ENCODE measurements at regions not wholly inside any gene's neighbourhood (a gene's known extent, or its start where the extent isn't known, plus 50 kb on each side); places are given as distances from the start of the nearest gene placed in this dataset.

DNA sequence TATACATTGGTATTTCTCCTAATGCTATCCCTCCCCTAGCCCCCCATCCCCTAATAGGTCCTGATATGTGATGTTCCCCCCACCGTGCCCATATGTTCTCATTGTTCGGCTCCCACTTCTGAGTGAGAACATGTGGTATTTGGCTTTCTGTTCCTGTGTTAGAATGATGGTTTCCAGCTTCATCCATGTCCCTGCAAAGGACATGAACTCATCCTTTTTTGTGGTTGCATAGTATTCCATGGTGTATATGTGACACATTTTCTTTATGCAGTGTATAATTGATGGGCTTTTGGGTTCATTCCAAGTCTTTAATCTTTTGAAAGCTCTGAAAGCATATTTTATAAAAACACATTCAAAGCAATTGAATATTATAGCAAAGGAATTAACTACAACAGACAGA is 1169.4 kb upstream of the ZEB2 start:
- peaks cover 5% of the 10 kb centered on the region for H3K9me3 Mint-ChIP-seq (ENCODE audit: low read depth)

DNA sequence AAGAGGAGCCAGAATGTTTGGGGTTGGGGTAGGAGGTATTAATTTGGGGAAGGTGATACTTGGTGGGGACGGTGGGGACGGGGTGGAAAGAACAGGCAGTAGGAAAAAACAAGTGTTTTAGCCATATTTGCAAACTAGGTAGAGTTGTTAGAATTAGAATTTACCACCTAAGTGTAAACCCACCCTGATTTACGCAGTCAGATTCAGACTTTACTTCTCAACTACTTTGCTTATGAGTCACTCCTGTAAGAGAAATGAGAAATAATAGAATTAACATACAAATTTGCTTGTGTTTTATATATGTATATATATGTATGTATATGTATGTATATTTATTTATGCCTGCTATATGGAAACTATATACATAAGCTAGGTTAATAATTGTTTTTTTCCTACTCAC is 1168.2 kb upstream of the ZEB2 start:
- Mint-ChIP-seq H3K27ac (no peak overlapping the region), H3K36me3 (no peaks in the 10 kb centered on the region), H3K4me1 (ENCODE audit: low read depth) (no peaks in the 10 kb centered on the region), H3K4me3 (no peak overlapping the region), H3K27me3 (no peaks in the 10 kb centered on the region), H3K9me3 (ENCODE audit: low read depth) (peaks cover 5% of the 10 kb centered on the region)

More for the DNA sequence above, 1169.4 kb upstream of the ZEB2 start:
- Mint-ChIP-seq H3K27me3 (no peaks in the 10 kb centered on the region), H3K27ac (no peak overlapping the region), H3K4me3 (no peak overlapping the region), H3K4me1 (ENCODE audit: low read depth) (no peaks in the 10 kb centered on the region), H3K36me3 (no peaks in the 10 kb centered on the region)

DNA sequence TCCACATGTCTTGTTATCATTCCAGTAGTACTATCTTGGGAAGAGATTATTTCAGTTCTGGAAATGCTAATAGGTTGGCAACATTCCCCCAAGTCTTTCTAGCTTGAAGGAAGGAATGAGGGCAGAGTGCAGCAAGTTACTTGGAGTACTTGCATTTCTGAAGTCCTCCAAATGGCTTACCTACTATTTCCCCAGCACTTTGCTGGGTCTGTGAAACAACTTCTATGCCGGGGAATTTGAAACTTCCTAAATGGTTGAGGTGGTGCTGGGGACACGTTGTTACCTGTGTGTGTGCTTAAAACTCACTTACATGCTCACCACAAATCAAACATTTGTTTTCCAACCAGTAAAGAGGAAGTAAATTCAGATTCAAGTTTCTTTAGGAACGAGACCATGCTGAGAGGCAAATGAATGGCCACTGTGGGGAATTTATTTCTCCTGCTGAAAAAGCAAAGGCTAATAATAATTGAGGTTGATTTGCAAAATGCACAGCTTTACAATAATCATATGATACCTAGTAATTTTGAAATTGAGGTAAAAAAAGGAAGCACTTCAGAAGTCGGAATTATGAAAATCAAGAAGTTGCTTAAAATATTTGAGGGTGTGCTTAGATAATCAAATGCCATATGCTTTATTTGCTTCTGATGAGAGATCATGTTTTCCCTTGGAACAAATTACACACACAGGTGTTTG is 1167.7 kb upstream of the ZEB2 start:
- H3K9me3 Mint-ChIP-seq (ENCODE audit: low read depth) = peaks cover 5% of the 10 kb centered on the region
- no peak overlapping the region for H3K27ac Mint-ChIP-seq
- H3K36me3 Mint-ChIP-seq = no peaks in the 10 kb centered on the region
- H3K27me3 Mint-ChIP-seq = no peaks in the 10 kb centered on the region
- no peak overlapping the region for H3K4me3 Mint-ChIP-seq
- H3K4me1 Mint-ChIP-seq (ENCODE audit: low read depth) = no peaks in the 10 kb centered on the region

DNA sequence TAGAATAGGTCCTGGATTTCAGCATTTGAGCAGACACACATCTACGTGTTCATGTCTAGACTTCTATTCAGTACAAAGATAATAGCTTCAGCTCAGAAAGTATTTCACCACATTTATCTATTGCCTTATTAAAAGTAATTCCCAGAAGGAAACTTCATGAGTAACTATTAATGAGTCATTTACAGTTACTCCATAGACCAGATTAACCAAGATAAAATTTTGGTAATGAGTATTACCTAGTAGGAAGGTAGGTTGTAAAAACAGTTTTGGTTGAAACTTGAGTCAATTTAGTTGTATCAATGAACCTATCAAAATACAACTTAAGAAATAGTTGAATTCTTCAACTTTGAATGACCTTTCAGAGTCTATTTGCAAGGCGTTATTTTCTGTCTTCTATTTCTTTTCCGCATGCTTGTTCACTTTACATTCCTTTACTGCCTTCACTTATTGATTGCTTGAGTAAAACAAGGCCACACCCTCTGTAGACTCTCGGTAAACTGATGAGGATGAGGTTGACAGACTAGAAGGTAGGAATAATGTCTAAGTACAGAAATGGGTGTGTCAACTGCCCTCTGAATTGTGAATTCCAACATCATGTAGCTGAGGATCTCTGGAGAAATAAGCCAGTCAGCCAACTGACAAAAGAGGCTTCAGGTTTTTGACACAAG is 1165.6 kb upstream of the ZEB2 start:
- peaks cover 5% of the 10 kb centered on the region for H3K9me3 Mint-ChIP-seq (ENCODE audit: low read depth)
- no peaks in the 10 kb centered on the region for H3K27me3 Mint-ChIP-seq
- H3K27ac Mint-ChIP-seq = no peak overlapping the region
- H3K4me1 Mint-ChIP-seq (ENCODE audit: low read depth) = no peaks in the 10 kb centered on the region
- no peak overlapping the region for H3K4me3 Mint-ChIP-seq
- H3K36me3 Mint-ChIP-seq = no peaks in the 10 kb centered on the region

DNA sequence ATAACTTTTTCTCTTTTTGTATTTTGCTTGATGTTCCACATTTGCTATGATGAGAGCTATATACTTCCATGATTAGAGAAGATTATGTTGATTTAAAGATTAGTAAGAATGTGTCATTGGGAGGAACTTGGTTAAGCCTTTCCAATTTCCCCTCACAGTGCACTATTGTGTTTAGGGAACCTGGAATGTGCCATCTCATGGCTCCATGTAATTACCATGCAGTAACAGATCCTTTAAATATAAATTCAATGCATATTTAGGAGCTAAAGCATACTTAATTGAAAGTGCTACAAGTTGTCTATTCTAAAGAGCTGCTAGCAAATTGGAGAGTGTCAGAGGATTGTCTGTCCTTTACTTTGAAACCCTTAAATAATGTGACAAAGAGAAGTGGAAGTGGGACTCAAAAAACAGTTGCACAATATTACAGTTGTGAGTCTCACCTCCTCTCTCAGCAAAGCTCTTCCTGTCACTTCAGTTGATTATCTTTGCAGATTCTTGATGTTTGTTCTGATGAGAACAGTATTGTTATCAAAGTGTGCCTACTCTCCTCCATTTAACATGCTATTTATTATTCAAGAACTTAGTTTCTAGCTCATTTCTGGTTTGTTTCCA is 1162.7 kb upstream of the ZEB2 start:
- H3K36me3 Mint-ChIP-seq = no peaks in the 10 kb centered on the region
- peaks cover 5% of the 10 kb centered on the region for H3K9me3 Mint-ChIP-seq (ENCODE audit: low read depth)
- no peak overlapping the region for H3K27ac Mint-ChIP-seq
- H3K4me3 Mint-ChIP-seq = no peak overlapping the region
- H3K4me1 Mint-ChIP-seq (ENCODE audit: low read depth) = no peaks in the 10 kb centered on the region
- H3K27me3 Mint-ChIP-seq = no peaks in the 10 kb centered on the region

DNA sequence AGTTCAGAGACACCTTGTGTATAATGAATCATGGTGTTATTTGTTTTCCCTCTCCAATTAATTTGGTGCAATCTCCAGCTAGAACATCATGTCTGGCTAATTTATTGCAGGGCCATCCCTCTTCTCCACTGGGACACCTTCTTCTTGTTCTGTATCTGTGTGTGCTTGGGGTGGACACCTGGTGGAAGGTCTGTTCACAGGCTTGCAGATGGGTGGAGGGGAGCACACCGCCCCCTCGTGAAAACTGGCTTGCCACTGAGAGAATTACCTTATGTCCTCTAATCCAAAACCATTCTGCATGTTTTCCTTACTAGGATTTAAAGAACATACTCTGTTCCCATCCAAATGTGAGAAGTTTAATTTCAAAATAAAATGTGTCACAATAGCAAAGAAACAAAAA is 1160.4 kb upstream of the ZEB2 start:
- no peak overlapping the region for H3K27ac Mint-ChIP-seq
- no peaks in the 10 kb centered on the region for H3K36me3 Mint-ChIP-seq
- H3K4me1 Mint-ChIP-seq (ENCODE audit: low read depth) = no peaks in the 10 kb centered on the region
- no peaks in the 10 kb centered on the region for H3K27me3 Mint-ChIP-seq
- H3K4me3 Mint-ChIP-seq = no peak overlapping the region
- H3K9me3 Mint-ChIP-seq (ENCODE audit: low read depth) = no peaks in the 10 kb centered on the region

DNA sequence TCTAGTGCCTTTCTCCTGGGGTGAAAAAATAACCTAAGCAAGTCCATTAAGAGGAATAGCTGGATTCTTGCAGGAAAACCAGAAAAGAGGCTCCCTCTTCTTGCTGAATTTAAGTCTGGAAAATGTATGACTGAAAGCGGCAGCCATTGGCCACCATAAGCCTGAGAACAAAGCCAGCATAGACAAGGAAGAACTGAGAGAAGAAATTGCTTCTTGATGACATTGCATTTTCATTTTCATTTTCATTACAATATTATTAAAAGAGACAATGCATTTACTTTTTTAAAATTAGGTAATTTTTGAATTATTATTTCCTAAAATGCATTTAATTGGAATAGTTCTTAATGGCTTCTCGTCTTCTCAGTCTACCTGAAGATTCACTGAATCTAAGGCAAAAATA is 1157.5 kb upstream of the ZEB2 start:
- no peaks in the 10 kb centered on the region for H3K27me3 Mint-ChIP-seq
- H3K4me1 Mint-ChIP-seq (ENCODE audit: low read depth) = no peaks in the 10 kb centered on the region
- no peaks in the 10 kb centered on the region for H3K36me3 Mint-ChIP-seq
- no peak overlapping the region for H3K27ac Mint-ChIP-seq
- no peaks in the 10 kb centered on the region for H3K9me3 Mint-ChIP-seq (ENCODE audit: low read depth)
- H3K4me3 Mint-ChIP-seq = no peak overlapping the region

DNA sequence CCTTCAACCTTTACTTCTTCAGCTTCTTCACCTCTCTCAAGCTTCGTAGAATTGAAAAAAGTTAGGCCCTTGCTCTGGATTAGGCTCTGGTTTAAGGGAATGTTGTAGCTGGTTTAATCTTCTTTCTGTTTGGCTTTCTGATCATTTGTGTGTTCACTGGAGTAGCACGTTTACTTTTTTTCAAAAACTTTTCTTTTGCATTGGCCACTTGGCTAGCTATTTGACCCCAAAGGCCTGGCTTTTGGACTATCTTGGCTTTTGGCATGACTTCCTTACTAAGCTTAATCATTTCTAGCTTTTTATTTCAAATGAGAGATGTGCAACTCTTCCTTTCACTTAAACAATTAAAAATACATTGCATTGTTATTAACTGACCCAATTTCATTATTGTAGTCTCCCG is 1154.8 kb upstream of the ZEB2 start:
- no peak overlapping the region for H3K4me3 Mint-ChIP-seq
- peaks cover 6% of the 10 kb centered on the region for H3K9me3 Mint-ChIP-seq (ENCODE audit: low read depth)
- no peaks in the 10 kb centered on the region for H3K36me3 Mint-ChIP-seq
- H3K4me1 Mint-ChIP-seq (ENCODE audit: low read depth) = no peaks in the 10 kb centered on the region
- no peak overlapping the region for H3K27ac Mint-ChIP-seq
- H3K27me3 Mint-ChIP-seq = no peaks in the 10 kb centered on the region

DNA sequence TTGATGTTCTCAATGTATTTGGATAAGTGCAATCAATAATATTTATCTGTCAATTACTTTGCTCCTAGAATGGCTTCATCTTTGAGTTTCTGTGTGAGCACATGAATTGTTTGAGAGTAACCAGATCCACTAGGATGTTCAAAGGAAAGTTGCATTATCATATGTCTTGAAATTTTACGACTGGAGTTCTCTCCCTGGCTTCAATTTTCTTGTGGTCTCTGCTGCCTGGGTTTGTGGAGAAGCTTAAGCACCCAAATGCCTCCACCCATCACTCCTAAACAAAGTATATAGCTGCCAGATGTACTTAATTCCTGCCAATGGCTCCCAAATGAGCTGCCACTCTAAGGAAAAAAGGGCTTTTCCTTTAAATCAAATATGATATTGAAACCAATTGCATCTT is 1149.4 kb upstream of the ZEB2 start:
- Mint-ChIP-seq H3K27ac (no peak overlapping the region), H3K4me1 (ENCODE audit: low read depth) (no peaks in the 10 kb centered on the region), H3K4me3 (no peak overlapping the region), H3K27me3 (no peaks in the 10 kb centered on the region), H3K9me3 (ENCODE audit: low read depth) (peaks cover 6% of the 10 kb centered on the region), H3K36me3 (no peaks in the 10 kb centered on the region)

DNA sequence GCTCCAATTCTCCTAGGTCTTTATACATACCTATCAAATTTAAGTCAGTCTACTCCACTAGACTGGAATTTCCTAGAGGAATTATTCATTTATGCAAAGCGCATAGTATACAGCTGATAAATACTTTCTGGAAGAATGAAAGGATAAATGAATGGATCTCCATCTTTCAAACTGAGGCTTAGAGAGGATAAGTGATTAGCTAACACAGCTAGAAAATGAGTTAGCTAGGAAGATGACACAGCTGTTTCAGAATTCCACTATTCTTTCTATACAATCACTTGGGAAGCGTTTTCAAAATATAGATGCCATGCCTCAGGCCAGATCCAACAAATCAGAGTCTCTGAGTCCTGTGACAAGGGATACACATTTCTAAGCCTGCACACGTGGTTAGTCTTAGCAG is 1146.6 kb upstream of the ZEB2 start:
- Mint-ChIP-seq H3K4me1 (ENCODE audit: low read depth) (no peaks in the 10 kb centered on the region), H3K27me3 (no peaks in the 10 kb centered on the region), H3K36me3 (no peaks in the 10 kb centered on the region), H3K9me3 (ENCODE audit: low read depth) (peaks cover under 1% of the 10 kb centered on the region), H3K4me3 (no peak overlapping the region), H3K27ac (no peak overlapping the region)

DNA sequence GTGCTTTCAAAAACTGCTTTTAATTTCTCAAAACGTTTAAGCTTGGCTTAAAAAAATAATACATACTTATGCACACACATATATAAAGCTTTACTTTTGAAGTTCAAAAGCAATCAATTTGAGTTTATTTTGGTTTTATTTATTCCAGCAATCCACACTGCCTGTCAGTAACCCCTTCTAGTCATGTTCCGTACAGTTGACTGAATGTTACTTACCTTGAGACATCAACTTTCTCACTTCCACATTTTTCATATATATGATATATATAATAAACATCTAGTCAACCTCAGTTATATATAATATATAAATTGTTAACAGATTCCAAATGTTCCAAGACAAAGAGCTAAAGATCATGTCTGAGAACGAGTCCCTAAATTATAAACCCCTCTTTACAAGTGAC is 1137.3 kb upstream of the ZEB2 start:
- no peaks in the 10 kb centered on the region for H3K9me3 Mint-ChIP-seq (ENCODE audit: low read depth)

DNA sequence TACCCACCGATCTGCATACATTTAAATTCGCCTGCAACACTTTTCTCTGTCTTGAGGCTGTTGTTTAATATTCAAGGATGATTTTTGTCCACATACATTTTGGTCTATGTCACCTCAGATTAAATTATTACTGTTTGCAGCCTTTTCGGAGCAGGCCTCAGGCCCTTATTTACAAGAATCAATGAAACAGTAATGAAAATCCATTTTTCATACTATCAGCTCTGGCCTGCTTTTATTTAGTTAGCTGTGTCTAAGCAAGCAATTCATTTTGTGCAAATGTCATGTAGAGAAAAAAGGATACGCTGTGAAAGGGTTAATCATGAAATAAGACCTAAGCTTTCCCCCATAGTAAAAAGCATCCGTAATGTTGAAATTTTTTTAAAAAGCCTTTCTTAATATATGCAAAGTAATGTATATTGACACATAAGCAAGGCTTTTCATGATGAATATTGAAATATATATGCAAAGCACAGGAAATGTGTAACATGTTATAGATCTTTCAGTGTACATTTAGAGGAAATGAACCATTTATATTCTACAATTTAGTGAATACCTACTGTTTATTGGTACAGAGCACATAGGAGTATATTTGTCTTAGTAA is 1135.3 kb upstream of the ZEB2 start:
- Mint-ChIP-seq H3K27me3 (no peaks in the 10 kb centered on the region), H3K36me3 (no peaks in the 10 kb centered on the region), H3K27ac (no peak overlapping the region), H3K4me3 (no peak overlapping the region), H3K9me3 (ENCODE audit: low read depth) (no peaks in the 10 kb centered on the region), H3K4me1 (ENCODE audit: low read depth) (no peaks in the 10 kb centered on the region)

More for the DNA sequence above, 1137.3 kb upstream of the ZEB2 start:
- Mint-ChIP-seq H3K27me3 (no peaks in the 10 kb centered on the region), H3K4me1 (ENCODE audit: low read depth) (no peaks in the 10 kb centered on the region), H3K4me3 (no peak overlapping the region), H3K36me3 (no peaks in the 10 kb centered on the region), H3K27ac (no peak overlapping the region)

DNA sequence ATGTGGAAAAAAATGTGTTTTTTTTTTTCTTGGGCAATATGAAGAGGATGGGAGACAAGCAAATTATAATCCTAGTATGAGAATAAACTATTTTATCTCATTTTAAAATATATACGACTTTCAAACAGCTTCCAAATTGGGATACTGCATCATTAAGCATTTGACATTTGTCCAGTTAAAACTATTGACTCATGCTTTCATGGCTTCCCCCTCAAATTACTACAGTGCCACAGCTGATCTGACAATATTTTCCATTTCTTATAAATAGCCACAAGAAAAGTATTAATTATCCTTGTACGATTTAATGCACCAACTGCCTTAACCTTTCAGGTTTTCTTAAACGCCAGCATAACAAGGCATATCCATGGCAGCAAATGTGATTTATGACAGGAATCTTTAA is 1134.8 kb upstream of the ZEB2 start:
- Mint-ChIP-seq H3K27me3 (no peaks in the 10 kb centered on the region), H3K9me3 (ENCODE audit: low read depth) (no peaks in the 10 kb centered on the region), H3K27ac (no peak overlapping the region), H3K4me3 (no peak overlapping the region), H3K4me1 (ENCODE audit: low read depth) (no peaks in the 10 kb centered on the region), H3K36me3 (no peaks in the 10 kb centered on the region)

DNA sequence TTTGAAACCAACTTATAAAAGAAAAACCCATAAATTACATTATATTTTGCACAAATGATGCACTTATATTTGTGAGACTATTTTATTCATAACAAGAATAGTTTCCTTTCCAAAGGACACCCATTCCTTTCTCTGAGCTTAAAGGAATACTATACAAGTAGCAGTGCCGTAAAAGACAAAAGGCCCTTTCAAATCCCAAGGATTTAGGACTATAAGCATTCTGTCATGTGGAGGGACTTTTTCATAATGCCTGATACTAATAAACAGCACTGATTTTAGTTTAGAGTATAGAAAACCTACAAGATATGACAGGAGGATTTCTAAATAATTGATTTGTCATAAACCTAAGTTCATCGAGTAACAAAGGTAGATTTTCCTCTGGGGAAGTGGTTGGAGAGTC is 1134.2 kb upstream of the ZEB2 start:
- Mint-ChIP-seq H3K27me3 (no peaks in the 10 kb centered on the region), H3K4me1 (ENCODE audit: low read depth) (no peaks in the 10 kb centered on the region), H3K36me3 (no peaks in the 10 kb centered on the region), H3K27ac (no peak overlapping the region), H3K9me3 (ENCODE audit: low read depth) (no peaks in the 10 kb centered on the region), H3K4me3 (no peak overlapping the region)

DNA sequence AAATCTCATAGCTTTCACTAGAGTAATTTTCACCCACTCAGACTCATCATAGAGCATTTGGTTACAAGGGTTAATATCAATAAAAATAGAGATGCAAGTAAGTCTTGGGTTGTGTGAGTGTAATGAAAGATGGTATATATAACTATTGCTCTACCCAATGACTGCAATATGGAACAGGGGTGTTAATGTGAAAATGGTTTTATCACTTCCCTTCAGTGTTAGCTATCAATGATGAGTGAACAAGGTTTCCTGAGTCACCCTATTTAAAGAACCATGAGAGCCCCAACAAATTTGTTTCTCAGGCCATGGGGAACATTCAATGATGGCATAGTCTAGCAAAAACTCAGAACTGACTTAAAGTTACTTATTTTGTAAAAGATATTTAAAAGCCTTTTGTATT is 1133.6 kb upstream of the ZEB2 start:
- no peaks in the 10 kb centered on the region for H3K36me3 Mint-ChIP-seq
- H3K27me3 Mint-ChIP-seq = no peaks in the 10 kb centered on the region
- H3K4me1 Mint-ChIP-seq (ENCODE audit: low read depth) = no peaks in the 10 kb centered on the region
- no peaks in the 10 kb centered on the region for H3K9me3 Mint-ChIP-seq (ENCODE audit: low read depth)
- no peak overlapping the region for H3K27ac Mint-ChIP-seq
- no peak overlapping the region for H3K4me3 Mint-ChIP-seq

Data from activated naive CD8-positive, alpha-beta T cell (primary cell).